LNCAP (cell line): ENCODE measurements at regions not wholly inside any gene's neighbourhood (a gene's known extent, or its start where the extent isn't known, plus 50 kb on each side); places are given as distances from the start of the nearest gene placed in this dataset.

Experiments
- TF ChIP-seq, protein P1 (sequence below): fragments of 450-650 bp; IDR thresholded peaks from 2 replicates; pipeline ENCODE4 v1.5.1; 2017; ENCODE audit warnings: mild to moderate bottlenecking

- TF ChIP-seq, protein P1, sequence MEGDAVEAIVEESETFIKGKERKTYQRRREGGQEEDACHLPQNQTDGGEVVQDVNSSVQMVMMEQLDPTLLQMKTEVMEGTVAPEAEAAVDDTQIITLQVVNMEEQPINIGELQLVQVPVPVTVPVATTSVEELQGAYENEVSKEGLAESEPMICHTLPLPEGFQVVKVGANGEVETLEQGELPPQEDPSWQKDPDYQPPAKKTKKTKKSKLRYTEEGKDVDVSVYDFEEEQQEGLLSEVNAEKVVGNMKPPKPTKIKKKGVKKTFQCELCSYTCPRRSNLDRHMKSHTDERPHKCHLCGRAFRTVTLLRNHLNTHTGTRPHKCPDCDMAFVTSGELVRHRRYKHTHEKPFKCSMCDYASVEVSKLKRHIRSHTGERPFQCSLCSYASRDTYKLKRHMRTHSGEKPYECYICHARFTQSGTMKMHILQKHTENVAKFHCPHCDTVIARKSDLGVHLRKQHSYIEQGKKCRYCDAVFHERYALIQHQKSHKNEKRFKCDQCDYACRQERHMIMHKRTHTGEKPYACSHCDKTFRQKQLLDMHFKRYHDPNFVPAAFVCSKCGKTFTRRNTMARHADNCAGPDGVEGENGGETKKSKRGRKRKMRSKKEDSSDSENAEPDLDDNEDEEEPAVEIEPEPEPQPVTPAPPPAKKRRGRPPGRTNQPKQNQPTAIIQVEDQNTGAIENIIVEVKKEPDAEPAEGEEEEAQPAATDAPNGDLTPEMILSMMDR = no peak
Observed at GRCh38 chr1:95301091-95301490, 67.1 kb downstream of the RWDD3 start.

DNA sequence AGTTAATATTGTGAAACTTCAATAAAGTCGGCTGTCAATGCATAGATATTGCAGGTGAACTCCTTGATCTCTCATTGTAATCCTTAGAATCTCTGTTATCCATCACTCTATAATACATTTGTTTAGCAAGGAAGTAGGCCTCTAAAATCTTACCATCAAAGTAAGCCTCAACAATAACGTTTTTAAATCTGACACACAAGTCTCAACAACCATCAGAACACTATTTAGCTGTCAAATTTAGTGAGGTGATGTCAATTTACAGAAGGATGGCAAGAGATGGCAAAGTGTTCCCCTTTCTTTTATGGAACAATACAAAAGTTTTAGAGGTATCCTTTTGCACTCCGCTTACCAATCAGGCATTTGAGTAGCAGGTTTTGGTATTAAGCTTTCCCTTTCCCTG, 67.6 kb downstream of the RWDD3 start:
- TF ChIP-seq, protein P1 = no peak

GRCh38 chr1:95304803-95305202, 70.8 kb downstream of the RWDD3 start:
- TF ChIP-seq, protein P1 = no peak

GRCh38 chr1:95308276-95309030, 74.4 kb downstream of the RWDD3 start:
- TF ChIP-seq, protein P1 = no peak

DNA sequence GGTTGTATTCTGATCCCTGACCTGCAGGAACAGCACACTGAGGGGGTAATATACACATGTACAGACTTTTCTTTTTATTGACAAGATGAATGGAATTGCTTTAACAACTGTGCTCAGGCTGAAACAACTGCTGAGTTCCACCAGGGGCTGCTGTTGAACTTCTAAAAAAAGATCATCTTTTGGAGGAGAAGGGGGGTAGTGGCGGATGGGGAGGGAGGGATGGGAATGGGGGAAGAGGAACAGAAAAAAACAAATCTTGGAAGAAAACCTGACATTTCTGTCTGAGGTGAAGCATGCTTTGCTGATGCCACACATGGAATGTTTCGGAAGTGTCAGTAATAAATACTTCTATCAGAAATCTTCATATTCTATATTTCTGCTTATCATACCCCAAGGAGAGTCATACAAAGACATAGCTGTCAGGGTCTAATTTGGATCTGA, 75.0 kb downstream of the RWDD3 start:
- TF ChIP-seq, protein P1 = peak; percentile 82

DNA sequence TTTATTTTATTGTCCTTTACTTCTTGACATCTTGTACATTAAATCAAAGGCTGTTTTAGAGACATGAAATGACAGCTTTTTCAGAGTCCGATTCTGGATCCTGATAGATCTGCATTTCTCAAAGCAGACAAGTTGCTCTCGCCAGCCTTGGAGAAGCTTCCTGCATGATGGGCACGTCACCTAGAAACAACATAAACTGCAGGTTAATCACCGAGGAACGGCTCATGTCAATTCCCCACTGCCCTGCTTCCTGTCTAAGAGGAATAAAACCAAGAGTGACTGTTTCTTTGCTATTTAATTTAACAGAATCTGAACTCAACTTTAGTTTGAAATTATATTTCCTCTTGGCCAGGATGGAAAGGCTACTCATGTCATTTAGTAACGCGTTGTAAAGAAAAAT, 77.0 kb downstream of the RWDD3 start:
- TF ChIP-seq, protein P1 = no peak

DNA sequence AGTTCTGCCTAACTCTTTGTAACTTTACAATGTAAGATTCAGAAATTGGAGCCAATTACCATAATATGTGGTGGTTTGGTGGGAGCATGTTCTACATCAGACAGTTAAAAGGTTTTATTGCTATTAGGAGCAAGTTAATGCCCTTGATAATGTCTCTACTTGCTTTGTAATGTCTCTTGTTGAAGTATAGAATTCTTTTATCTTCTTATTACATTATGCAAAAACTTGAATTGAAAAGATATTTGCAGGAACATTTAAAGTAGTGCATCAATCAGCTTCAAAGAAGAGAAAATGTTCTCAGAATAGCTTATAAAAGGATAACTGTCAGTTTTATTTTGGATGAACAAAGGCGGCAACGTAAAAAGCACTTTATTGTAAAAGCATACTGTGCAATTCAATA, 77.8 kb downstream of the RWDD3 start:
- TF ChIP-seq, protein P1 = no peak

GRCh38 chr1:95312181-95312580, 78.2 kb downstream of the RWDD3 start:
- TF ChIP-seq, protein P1 = no peak
